ENCODE measurements at regions not wholly inside any gene's neighbourhood (a gene's known extent, or its start where the extent isn't known, plus 50 kb on each side); places are given as distances from the start of the nearest gene placed in this dataset.
"Not testable (repeated sequence)": the region's sequence is repeated elsewhere in the genome, so short reads cannot be mapped to it uniquely, and the experiment has no call there.

DNA sequence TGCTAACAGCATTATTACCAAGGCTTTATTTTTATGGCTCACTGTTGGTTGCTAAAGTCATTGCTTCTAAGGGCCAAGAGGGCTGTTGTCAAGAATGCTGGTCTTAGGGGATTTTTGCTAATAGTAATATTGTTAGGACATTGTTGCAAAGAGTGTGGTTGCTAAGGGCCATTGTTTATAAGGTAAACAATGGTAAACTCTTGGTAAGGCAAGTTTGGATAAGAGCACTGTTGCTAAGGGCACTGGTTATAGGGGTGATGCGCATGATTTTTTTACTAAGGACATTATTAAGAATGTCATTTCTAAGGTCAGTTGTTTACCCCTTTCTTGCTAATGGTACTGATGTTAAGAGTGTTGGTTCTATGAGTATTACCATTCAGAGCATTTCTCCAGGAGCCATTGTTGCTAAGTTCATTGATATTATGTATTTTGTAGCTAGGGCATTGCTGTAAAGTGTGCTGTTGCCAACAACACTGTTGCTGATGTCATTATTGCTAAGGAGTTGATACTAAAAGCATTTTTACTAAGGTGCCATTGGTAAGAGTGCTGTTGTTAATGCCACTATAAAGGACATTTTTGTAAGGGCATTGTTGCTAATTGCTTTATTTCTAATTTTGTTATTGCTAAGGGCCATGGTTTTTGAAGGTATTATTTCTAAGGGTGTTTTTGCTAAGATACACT lies 55.9 kb downstream of the SPATA31A5 start:
- ATAC-seq (ENCODE audit: poor library complexity) = peak; percentile 59
- DNase-seq; intact Hi-C loops (cut with DNase I): not testable (repeated sequence)

All from Right ventricle myocardium superior (tissue), 1 donor.